DMS 273 (cell line): ENCODE measurements at regions not wholly inside any gene's neighbourhood (a gene's known extent, or its start where the extent isn't known, plus 50 kb on each side); places are given as distances from the start of the nearest gene placed in this dataset.
A peak's percentile ranks its signal among the peaks of the same experiment; 100 is the strongest.
"Not testable (repeated sequence)": the region's sequence is repeated elsewhere in the genome, so short reads cannot be mapped to it uniquely, and the experiment has no call there.

Experiments
- DNase-seq: peaks from one replicate; lab custom pipeline; 2025; ENCODE audit not compliant: unreplicated experiment; lab: John Stamatoyannopoulos, UW

DNA sequence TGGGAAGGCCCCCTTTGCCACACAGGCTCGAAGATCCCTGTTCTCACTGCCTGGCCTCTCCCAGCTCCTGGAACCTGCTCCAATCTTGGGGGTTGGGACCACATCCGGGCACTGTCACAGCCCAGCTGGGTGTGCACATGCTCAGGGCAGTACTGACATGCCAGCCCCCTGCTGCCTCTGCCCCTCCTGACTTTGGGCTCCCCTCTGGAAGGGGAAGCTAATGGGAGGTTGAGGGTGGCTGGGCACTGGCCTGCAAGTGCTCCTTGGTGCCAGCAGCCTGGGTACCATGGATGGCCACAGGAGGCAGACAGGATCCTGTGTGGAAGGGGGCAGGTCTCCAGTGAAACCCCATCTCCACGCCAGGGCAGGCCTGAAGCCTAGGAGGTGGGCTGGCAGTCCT, 126.1 kb upstream of the NOL4 start:
- no peak for DNase-seq

DNA sequence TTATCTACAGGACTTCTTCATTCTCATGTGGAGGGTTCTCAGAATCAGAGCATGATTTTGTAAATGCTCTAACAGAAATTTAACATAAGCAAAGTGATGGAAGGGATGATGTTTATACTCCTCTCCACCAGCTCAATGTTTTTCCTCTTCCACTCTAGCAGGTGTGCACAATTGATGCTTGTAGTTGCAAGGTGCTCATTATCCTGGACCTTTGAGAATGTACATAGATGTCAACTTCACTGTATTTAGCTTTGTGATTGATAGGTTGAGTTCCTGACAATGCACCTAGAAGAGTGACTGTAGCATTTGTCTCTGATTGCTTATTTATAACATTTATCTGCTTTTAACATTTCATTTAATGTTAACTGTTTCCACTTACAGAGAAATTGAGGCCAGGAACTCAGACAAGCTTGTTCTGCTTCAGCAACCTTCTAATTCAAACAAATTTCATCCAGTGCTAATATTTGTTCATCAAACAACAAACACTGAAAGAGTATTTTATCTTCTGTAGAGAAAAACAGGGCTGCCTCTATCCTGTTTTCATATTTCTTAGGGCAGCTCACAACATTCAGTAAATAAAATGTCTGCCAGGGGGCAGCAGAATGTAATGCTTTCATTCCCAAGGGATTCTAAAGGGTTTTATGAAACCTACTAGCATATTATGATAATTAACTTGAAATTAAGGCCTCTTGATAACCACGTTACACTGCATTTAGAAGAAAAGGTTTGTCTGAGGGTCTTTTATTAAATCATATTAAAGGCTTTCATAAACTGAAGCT, 127.9 kb upstream of the NOL4 start:
- peak; percentile 18 for DNase-seq

GRCh38 chr18:34354351-34354750, 129.6 kb upstream of the NOL4 start:
- no peak for DNase-seq

- DNase-seq: no peak
Observed at GRCh38 chr18:34357944-34358580, 133.3 kb upstream of the NOL4 start.

DNA sequence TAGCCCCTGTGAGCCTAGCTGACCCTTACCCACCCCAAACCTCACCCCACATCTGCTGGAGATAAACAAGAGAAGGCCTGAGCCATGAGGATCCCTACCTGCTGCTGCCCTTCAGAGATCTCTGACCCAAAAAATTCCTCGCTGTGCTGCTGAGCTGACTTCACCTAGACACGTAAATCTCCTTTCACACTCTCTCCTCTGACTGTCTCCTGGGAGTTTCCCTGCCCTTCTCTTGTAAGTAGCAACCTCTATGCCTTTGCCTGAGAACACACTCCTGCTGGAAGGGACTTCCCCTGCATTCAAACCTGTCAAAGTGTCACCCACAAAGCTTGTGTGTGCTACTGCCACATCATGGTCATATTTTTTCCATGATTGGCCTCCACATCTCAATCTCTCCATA, 134.2 kb upstream of the NOL4 start:
- DNase-seq: no peak

- no peak for DNase-seq
Observed at GRCh38 chr18:34364699-34365098, 140.0 kb upstream of the NOL4 start.

- DNase-seq: no peak
Observed at GRCh38 chr18:34370704-34371395, 146.1 kb upstream of the NOL4 start.

- no peak for DNase-seq
Observed at GRCh38 chr18:34380326-34380725, 155.6 kb upstream of the NOL4 start.

GRCh38 chr18:34385311-34385710, 160.6 kb upstream of the NOL4 start:
- no peak for DNase-seq

GRCh38 chr18:34386803-34387202, 162.1 kb upstream of the NOL4 start:
- DNase-seq: no peak

DNA sequence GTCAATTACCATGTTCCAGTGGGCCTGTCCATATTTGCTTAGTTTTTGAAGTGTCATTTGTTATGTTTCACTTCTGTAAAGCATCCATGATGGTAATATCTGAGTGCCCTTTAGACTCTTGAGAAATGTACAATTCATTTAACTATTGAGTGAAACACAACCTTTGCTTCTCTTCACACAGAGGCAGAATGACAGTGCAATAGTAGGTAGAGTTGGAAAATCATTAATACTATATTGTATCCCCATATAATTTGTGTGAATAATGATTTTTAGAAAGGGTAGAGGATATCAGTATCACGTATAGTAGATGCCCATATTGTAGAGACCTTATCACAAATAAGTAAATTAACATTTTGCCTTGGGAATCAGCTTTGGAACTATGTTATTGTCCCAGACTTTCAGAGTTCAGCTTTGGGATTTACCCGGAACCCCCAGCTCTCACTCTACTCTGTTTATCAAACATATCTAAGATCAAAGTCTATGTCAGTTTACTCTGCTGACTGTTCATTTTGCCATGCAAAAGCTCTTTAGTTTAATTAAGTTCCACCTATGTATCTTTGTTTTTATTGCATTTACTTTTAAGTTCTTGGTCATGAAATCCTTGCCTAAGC, 172.7 kb upstream of the NOL4 start:
- DNase-seq: no peak

DNA sequence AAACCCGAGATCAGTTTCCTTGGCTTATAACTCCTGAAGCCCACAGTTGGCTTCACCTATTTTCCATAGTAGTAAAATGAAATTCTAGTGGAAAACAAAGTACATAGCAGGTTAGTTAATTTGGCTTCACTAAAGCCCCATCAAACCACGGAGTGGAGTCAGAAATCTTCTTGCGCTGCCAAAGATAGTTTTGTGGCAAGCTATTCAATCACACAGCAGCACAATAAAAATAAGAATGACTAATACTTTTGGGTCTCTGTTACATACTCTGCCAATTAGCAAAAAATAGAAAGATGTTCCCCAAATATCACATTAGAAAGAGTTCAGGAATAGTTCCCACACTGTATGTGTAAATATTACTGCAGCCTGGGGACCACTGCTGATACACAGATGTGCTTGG, 175.2 kb upstream of the NOL4 start:
- DNase-seq: no peak

DNA sequence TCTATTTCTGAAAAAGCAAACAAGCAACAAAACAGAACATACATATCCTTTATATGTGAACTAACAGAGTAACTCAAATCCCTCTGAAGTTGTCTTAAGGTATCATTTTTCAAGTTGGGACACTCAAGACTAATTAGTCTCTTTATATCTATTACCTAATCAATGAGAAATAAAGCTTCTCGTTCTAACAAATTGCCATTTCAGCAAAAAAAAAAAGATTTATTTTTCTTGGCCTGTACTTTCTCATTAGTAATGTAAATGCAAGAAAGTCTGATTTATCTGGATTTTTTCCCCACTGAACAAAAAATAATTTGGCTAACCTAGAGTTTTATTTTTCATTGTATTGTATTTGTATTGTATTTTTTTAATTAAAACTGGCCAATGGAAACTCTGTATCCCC, 176.1 kb upstream of the NOL4 start:
- no peak for DNase-seq

DNA sequence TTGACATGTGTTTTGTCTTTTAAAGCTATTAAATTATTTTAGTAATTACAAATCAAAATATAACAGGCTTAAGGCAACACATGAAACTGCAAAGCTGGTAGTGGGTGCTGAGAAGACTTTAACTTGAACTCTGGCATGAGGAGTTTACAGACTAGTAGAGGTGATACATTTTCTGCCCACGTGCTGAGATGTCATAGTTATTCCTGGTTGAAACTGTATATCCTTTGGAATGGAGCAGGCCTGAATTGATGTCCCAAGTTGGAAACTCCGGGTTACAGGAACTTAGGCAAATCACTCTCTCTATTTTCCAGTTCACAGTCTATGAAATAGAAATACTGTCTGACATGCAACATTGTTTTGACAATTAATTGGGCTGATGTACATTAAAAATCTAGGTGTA, 177.1 kb upstream of the NOL4 start:
- no peak for DNase-seq

DNA sequence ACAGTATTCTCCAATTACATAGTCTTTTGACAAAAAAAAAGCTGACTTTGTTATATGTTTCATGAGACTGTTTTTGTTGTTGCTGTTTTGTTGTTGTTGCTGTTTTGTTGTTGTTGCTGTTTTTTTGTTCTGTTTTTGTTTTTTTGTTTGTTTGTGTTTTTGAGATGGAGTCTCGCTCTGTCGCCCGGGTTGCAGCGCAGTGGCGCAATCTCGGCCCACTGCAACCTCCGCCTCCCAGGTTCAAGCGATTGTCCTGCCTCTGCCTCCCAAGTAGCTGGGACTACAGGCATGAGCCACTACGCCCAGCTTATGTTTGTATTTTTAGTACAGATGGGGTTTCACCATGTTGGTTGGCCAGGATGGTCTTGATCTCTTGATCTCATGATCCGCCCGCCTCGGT, 182.8 kb upstream of the NOL4 start:
- not testable (repeated sequence) for DNase-seq

DNA sequence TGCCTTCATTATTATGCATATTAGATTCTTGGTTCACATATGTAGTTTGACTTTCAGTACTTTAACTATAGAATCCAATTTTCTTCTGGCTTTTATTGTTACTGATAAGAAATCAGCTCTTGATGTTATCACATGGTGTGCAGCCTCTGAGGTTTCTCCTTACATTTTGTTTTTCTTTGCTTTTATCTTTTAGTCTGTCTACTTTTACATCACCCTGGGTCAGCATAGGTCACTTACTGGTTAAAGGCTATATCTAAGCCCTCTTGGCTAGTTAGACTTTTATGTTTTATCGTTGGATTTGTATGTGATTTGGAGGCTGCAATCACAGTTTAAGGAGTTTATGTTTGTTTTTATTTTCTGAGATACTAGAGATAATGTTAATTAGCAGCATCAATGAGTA, 187.2 kb upstream of the NOL4 start:
- no peak for DNase-seq

DNA sequence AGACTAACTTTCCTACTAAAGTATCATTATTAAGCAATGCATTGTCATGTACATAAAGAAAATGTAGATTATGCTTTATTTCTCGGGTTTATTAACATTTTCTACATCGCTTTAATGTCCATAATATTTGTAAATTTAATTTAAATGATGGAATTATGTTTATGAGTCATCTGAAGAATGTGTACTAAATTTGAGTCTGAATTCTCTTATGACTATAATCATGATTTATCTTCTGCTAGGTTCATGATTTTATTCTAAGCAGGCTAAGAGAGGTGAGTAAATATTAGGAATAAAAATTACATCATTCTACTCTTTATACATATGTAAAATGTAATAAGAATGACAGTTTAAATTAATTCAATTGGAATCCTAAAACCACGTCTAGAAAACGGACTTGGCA, 206.3 kb upstream of the NOL4 start:
- no peak for DNase-seq

GRCh38 chr18:34444622-34445021, 219.9 kb upstream of the NOL4 start:
- no peak for DNase-seq

GRCh38 chr18:34448662-34449061, 223.9 kb upstream of the NOL4 start:
- DNase-seq: no peak

DNA sequence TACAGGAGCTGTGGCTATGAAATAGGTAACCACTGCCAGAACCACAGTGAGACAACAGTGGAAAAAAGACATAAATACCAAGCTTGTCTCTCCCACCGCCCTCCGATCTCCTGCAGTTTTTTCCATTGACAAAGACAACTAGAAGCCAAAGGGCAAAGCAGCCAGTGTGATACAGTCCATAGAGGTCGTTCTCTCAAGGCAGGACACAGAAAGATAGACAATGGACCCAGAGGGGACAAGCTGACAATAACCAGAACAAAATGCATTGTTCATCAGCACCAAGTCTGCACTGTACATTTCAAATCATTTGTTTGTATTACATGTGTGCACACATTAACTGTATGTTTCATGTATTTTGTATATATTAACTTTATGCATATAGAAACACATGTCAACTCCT, 233.0 kb upstream of the NOL4 start:
- no peak for DNase-seq

- no peak for DNase-seq
Observed at GRCh38 chr18:34458410-34458977, 233.8 kb upstream of the NOL4 start.

GRCh38 chr18:34461266-34461665, 236.6 kb upstream of the NOL4 start:
- no peak for DNase-seq
